Heart left ventricle (tissue), 16 donors: ENCODE measurements at regions not wholly inside any gene's neighbourhood (a gene's known extent, or its start where the extent isn't known, plus 50 kb on each side); places are given as distances from the start of the nearest gene placed in this dataset.

Source experiments
- ATAC-seq, 4 donors: fragments of 200-7000 bp; cut with Tn5 transposase; one replicate each; pipeline ENCODE4 v1.9.1; 2020 to 2022; ENCODE audit warnings: moderate library complexity in 4 of 4, mild to moderate bottlenecking in 3 of 4, moderate number of reproducible peaks in 1 of 4
- DNase-seq, 5 donors: peaks; one replicate each; pipeline ENCODE4 v3.0.0-alpha.2; 2020
- H3K27ac ChIP-seq, 12 donors: fragments of 200-600 bp; sonication (generic) in 4 of 12; one replicate each; pipeline versions ENCODE4 v1.5.0 to v1.8.0; 2016 to 2022; ENCODE audit warnings: mild to moderate bottlenecking in 2 of 12
- H3K27me3 ChIP-seq, 9 donors: fragments of 200-600 bp; sonication (generic) in 2 of 9; one replicate each; pipeline versions ENCODE4 v1.5.1 to v1.8.0; 2016 to 2022; ENCODE audit warnings: mild to moderate bottlenecking in 3 of 9
- H3K36me3 ChIP-seq, 9 donors: fragments of 200-600 bp; sonication (generic) in 2 of 9; one replicate each; pipeline versions ENCODE4 v1.5.0 to v1.8.0; 2018 to 2022; ENCODE audit warnings: mild to moderate bottlenecking in 2 of 9
- H3K4me1 ChIP-seq, 12 donors: fragments of 200-600 bp; sonication (generic) in 4 of 12; one replicate each; pipeline versions ENCODE4 v1.5.0 to v1.8.0; 2016 to 2022; ENCODE audit warnings: mild to moderate bottlenecking in 3 of 12
- H3K4me3 ChIP-seq, 12 donors: fragments of 200-600 bp; sonication (generic) in 4 of 12; one replicate each; pipeline versions ENCODE4 v1.5.0 to v1.8.0; 2017 to 2022; ENCODE audit warnings: mild to moderate bottlenecking in 9 of 12, moderate library complexity in 4 of 12
- H3K9me3 ChIP-seq, 12 donors: fragments of 200-600 bp; sonication (generic) in 4 of 12; one replicate each; pipeline versions ENCODE4 v1.5.0 to v1.8.0; 2016 to 2022; ENCODE audit warnings: mild to moderate bottlenecking in 1 of 12
- POLR2A ChIP-seq, 2 donors: fragments of 450-650 bp; IDR thresholded peaks; one replicate each; pipeline ENCODE4 v1.6.1; 2017; ENCODE audit warnings: antibody characterized with exemption in 2 of 2, mild to moderate bottlenecking in 2 of 2, moderate library complexity in 2 of 2
- WGBS, 4 donors: extraction: QIAGEN DNeasy Blood & Tissue Kit in 2 of 4; methylation state at CpG; one replicate each; pipeline versions ENCODE4 v1.1.5 to v1.1.7; 2013 to 2018; 5-methylcytosine and 5-hydroxymethylcytosine counted together
- intact Hi-C, 10 donors: fragments of 100-400 bp; cut with DNase I; formaldehyde crosslinking; loops; one replicate each; pipeline versions ENCODE4 v1.11.1 to v1.14.2; 2022
- TF ChIP-seq, protein P1 (sequence below), 12 donors: fragments of 200-600 bp; sonication (generic) in 4 of 12; IDR thresholded peaks; one replicate each; pipeline versions ENCODE4 v1.5.0 to v1.8.0; 2018 to 2022; ENCODE audit warnings: antibody characterized with exemption in 12 of 12, mild to moderate bottlenecking in 5 of 12
- donor health status: ischemic (EF 13 %, LVEDD 7.1; RV severe dilation, severe dysfunction).
- donor health status: healthy with polysubstance abuse.
- donor health status: DM: no; HTN: yes; CAD: no.
- donor health status: DM: no; HTN: no; CAD: no.
- donor health status: ischemic (EF 25% LVEDD 6.9; RV normal size, moderate dysfunction).
- donor health status: ischemic (EF 25% LVEDD 5.7; RV mildly dilated, moderate dysfunction).
- donor health status: healthy.
- donor health status: DM: yes; HTN: yes; CAD: no.
- donor health status: ischemic (EF 35%, LVEDD 5.7; RV mildly dilated, moderate dysfunction).
- donor health status: nonischemic (EF 11% LVEDD 7.7; RV severe dilation, severe dysfunction).
- donor health status: DM: yes; HTN: yes; CAD: no.
- donor health status: PGD.
- donor health status: ischemic (EF 29% LVEDD 5.4; RV normal size, mild dysfunction).
- donor health status: nonischemic (EF 23%, LVEDD 6.1; RV moderate dilation, normal function).

DNA sequence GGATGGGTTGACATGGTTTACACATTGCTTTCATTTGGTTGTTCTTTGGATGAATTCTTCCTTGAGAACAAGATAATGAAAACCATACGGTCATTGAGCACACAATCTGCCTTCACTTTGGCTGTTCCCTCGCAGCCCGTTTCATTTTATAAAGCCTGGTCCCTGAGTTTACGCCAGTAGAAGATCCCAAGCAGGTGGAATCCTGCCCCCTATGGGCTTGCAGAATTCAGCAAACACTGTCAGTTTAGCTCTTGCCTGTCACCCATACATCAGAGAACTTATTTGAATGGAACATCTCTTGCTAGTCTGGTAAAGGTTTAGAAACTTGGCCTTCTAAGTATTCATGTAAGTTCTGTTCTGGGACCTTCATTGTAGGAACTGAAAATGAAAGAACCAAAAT is 666.4 kb upstream of the ZEB2 start:
- WGBS, 4 donors: 57 to 64% (median 61%) methylated on average over 4 of the region's 4 CpGs
- ATAC-seq: peak in 3 of 4 donors; percentile 57 to 65 (median 59)
- intact Hi-C loops: loop anchor here in 3 of 10 donors (5.0 to 10.0 kb wide), 2 partner anchors 662 to 664 kb away; partner anchors contain the start of gene ZEB2 (in 3 of the 3)
- DNase-seq: peak in 2 of 5 donors; percentile 22 to 25
- TF ChIP-seq POLR2A (IDR thresholded peaks at IDR 0.05): no peak
- TF ChIP-seq, protein P1, sequence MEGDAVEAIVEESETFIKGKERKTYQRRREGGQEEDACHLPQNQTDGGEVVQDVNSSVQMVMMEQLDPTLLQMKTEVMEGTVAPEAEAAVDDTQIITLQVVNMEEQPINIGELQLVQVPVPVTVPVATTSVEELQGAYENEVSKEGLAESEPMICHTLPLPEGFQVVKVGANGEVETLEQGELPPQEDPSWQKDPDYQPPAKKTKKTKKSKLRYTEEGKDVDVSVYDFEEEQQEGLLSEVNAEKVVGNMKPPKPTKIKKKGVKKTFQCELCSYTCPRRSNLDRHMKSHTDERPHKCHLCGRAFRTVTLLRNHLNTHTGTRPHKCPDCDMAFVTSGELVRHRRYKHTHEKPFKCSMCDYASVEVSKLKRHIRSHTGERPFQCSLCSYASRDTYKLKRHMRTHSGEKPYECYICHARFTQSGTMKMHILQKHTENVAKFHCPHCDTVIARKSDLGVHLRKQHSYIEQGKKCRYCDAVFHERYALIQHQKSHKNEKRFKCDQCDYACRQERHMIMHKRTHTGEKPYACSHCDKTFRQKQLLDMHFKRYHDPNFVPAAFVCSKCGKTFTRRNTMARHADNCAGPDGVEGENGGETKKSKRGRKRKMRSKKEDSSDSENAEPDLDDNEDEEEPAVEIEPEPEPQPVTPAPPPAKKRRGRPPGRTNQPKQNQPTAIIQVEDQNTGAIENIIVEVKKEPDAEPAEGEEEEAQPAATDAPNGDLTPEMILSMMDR (IDR thresholded peaks at IDR 0.05): peak in 9 of 12 donors; percentile 10 to 49 (median 29)
- Histone ChIP-seq H3K27ac (peak overlapping the region in 6 of 12 donors; percentile 26 to 68 (median 45)), H3K9me3 (no peaks in the 10 kb centered on the region), H3K4me3 (peak overlapping the region in 1 of 12 donors; percentile 1), H3K36me3 (no peaks in the 10 kb centered on the region), H3K4me1 (peaks cover 0 to 21% (median 0%) of the 10 kb centered on the region in 12 donors), H3K27me3 (no peaks in the 10 kb centered on the region)

DNA sequence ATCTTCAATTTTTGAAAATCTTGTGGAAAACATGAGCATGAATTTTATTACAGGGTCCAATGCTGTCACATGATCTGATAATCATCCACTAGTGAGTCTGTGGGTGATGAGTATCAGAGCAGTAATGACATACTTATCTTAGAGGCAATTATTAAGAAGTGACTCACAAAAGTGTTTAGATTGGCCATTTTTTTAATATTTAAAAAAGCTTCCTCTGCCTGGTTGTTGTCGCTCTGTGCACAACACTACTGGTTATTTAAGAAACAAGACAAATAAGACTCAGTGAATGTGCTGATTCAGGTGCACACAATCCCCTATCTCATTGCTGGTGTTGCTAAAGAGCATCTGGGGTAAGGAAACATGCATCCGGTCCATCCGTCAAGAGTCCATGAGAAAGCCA is 665.8 kb upstream of the ZEB2 start:
- TF ChIP-seq, protein P1 (IDR thresholded peaks at IDR 0.05): no peak
- no peak for TF ChIP-seq POLR2A (IDR thresholded peaks at IDR 0.05)
- Histone ChIP-seq H3K4me1 (peaks cover 0 to 21% (median 0%) of the 10 kb centered on the region in 12 donors), H3K27me3 (no peaks in the 10 kb centered on the region), H3K36me3 (no peaks in the 10 kb centered on the region), H3K27ac (peak overlapping the region in 9 of 12 donors; percentile 26 to 74 (median 36)), H3K4me3 (no peak overlapping the region), H3K9me3 (no peaks in the 10 kb centered on the region)
- DNase-seq (peak in 1 of 5 donors; percentile 8), ATAC-seq (peak in 3 of 4 donors; percentile 53 to 75 (median 73))
- intact Hi-C loops: loop anchor here in 3 of 10 donors (5.0 to 10.0 kb wide), 2 partner anchors 661 to 663 kb away; partner anchors contain the start of gene ZEB2 (in 3 of the 3)
- WGBS, 4 donors: 69 to 83% (median 77%) methylated on average over 3 of the region's 3 CpGs

DNA sequence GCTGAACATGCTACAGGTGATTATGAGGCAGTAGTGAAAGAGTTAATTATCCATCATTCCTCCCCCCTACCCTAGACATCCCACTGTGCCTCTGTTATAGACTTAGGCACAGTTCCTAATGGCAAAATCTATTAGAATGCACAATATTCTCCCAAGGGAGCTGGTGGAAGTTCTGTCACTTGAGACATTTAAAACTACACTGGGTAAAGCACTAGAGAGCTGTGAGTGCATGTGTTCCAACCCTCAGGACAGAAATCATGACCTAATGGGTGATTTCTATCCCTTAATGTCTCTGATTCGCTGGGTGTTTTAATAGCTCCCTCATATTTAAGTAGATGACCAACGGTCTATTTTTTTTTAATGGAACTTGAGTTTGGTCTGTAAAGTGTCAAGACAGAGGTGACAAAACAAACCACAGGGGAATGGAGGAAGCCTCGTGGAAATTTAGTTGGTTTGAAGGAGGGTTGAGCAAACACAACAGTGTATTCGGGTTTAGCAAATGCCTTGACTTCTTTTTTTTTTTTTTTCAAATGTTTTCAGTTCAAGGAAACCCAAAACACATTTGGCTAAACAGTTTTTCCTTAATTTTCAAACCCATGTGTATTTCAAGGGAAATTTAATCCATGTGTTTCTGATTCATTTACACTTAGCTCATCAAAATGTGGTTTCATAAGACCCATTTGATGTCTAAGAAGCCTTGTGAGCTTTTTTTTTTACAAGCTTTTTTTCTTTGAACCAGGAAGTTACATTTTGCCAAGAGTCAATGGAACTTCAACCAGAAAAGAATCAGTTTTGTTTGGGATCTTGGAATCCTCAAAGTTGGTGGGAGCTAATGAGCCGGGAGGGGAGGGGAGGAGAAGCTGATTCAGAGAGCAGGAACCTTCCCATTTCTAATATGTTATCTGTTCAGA is 665.1 kb upstream of the ZEB2 start:
- Histone ChIP-seq H3K27me3 (no peaks in the 10 kb centered on the region), H3K36me3 (no peaks in the 10 kb centered on the region), H3K27ac (peak overlapping the region in 11 of 12 donors; percentile 13 to 74 (median 36)), H3K4me1 (peaks cover 0 to 17% (median 0%) of the 10 kb centered on the region in 12 donors), H3K9me3 (no peaks in the 10 kb centered on the region), H3K4me3 (no peak overlapping the region)
- ATAC-seq: peak; percentile 29 to 74 (median 64)
- intact Hi-C loops: loop anchor here in 3 of 10 donors (5.0 to 10.0 kb wide), 2 partner anchors 660 to 663 kb away; partner anchors contain the start of gene ZEB2 (in 3 of the 3)
- 51 to 59% (median 57%) methylated on average over 5 of the region's 5 CpGs for WGBS, 4 donors
- DNase-seq: no peak
- TF ChIP-seq POLR2A (IDR thresholded peaks at IDR 0.05): no peak
- TF ChIP-seq, protein P1 (IDR thresholded peaks at IDR 0.05): no peak

DNA sequence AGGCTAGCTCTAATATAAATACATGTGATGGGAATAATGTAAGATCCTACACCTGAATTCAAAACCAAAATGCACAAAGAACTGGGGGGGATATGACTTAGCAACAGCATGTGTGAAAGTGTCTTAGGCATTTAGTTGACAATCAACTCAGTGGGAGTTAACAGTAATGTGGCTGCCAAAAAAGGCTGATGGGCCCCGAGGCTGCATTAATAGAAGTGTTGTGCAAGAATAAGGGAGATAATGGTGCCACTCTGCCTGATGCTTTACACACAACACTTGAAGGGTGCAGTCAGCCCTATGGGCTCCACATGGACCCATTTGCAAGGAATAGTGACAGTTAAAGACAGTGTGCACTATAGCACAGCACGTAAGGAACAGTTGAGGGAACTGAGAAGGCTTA is 649.4 kb upstream of the ZEB2 start:
- intact Hi-C loops: no loop called here
- Histone ChIP-seq H3K36me3 (no peaks in the 10 kb centered on the region), H3K27me3 (no peaks in the 10 kb centered on the region), H3K4me3 (no peak overlapping the region), H3K4me1 (peaks cover 0 to 5% (median 0%) of the 10 kb centered on the region in 12 donors), H3K9me3 (no peaks in the 10 kb centered on the region), H3K27ac (no peak overlapping the region)
- no peak for TF ChIP-seq POLR2A (IDR thresholded peaks at IDR 0.05)
- TF ChIP-seq, protein P1 (IDR thresholded peaks at IDR 0.05): no peak
- WGBS, 4 donors: 73 to 84% (median 78%) methylated on average over 2 of the region's 2 CpGs
- ATAC-seq (no peak), DNase-seq (no peak)
